Astrocyte of the spinal cord (primary cell): ENCODE measurements at regions not wholly inside any gene's neighbourhood (a gene's known extent, or its start where the extent isn't known, plus 50 kb on each side); places are given as distances from the start of the nearest gene placed in this dataset.
A peak's percentile ranks its signal among the peaks of the same experiment; 100 is the strongest.

Experiments used
- DNase-seq: peaks from one replicate; pipeline ENCODE4 v3.0.0; 2011; ENCODE audit warnings: low read depth, low spot score
- H3K4me3 ChIP-seq: 2 replicates; pipeline ENCODE4 v1.5.1; 2011; ENCODE audit warnings: low read depth, mild to moderate bottlenecking, low read length, moderate library complexity
- CTCF ChIP-seq: IDR thresholded peaks from 2 replicates; pipeline ENCODE4 v1.5.1; 2012; ENCODE audit warnings: low read depth, mild to moderate bottlenecking, low read length, inconsistent platforms
- in situ Hi-C: cut with HindIII; loops from 2 replicates; pipeline ENCODE4 v1.10.0; 2017; ENCODE audit warnings: low sequenced_read_pairs

DNA sequence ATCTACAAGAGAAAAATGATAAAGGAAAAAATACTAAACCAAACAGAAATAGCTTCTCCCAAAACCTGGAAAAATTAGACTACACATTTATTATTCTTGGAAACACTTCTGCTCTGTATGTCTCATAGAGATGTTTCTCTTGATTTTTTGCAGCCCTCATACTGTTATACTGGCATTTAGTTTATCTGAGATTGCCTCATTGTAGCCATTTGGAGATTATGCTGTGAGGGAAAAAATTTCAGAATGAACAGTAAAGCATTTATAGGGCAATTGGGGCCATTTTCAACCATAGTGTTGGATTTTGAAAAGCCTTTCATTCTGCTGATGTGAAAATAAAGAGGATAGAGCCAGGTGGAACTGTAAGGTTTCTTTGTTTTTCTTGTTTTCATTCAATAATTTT is 441.8 kb upstream of the RIOK2 start:
- no peak for TF ChIP-seq CTCF
- no peak for DNase-seq
- in situ Hi-C loops, result no loop called here
- no peak overlapping the region for H3K4me3 ChIP-seq

DNA sequence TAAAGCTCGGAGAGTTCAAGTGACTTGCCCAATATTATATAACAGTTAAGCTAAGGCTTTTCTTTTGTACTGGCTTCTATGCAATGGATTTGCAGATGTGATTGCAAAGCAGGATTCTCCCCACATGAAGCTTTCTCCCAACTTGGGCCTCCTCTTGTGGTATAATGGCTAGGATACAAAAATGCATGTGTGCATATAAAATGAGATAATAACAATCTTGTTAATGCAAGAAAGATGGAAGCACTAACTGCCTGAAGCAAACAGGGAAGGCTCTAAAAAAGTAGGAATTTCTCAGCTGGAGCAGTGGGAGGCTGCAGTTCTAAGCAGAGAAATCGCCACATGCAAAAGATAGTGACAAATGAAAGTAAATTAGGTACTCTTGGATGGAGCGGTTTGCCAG is 444.2 kb upstream of the RIOK2 start:
- in situ Hi-C loops, result no loop called here
- H3K4me3 ChIP-seq, result no peak overlapping the region
- TF ChIP-seq CTCF, result no peak
- DNase-seq, result no peak

- TF ChIP-seq CTCF, result no peak
- no peak for DNase-seq
- in situ Hi-C loops, result no loop called here
- no peak overlapping the region for H3K4me3 ChIP-seq
Measured at GRCh38 chr5:97628031-97628430, 445.0 kb upstream of the RIOK2 start.

DNA sequence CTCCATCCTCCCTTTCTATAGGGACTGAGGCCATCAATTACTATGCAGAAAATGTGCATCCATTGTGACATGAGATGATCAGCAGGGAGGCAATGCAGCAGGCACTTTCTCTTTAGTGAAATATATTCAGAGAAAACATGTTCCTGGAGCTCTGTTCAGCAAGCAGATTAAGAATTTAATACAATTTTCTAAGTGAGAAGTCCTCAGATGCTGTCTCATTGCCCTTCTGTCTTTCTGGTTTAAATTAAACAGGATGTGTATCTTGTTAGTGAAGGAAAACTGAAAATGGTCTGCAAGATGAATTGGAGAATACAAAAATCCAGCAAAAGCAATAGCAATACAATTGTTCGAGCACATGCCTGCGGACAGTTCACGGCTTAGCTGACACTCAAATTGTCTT is 445.8 kb upstream of the RIOK2 start:
- H3K4me3 ChIP-seq, result no peak overlapping the region
- in situ Hi-C loops, result no loop called here
- DNase-seq, result no peak

GRCh38 chr5:97629276-97629675 is 446.2 kb upstream of the RIOK2 start:
- H3K4me3 ChIP-seq, result no peak overlapping the region
- peak; percentile 40 for DNase-seq
- TF ChIP-seq CTCF, result no peak
- in situ Hi-C loops, result no loop called here

More for the DNA sequence above, 445.8 kb upstream of the RIOK2 start:
- no peak for TF ChIP-seq CTCF

GRCh38 chr5:97635553-97635952 is 452.5 kb upstream of the RIOK2 start:
- no peak for TF ChIP-seq CTCF
- no peak for DNase-seq
- no peak overlapping the region for H3K4me3 ChIP-seq
- in situ Hi-C loops, result no loop called here

GRCh38 chr5:97636766-97637165 is 453.7 kb upstream of the RIOK2 start:
- no peak for DNase-seq
- no peak overlapping the region for H3K4me3 ChIP-seq
- in situ Hi-C loops, result no loop called here
- no peak for TF ChIP-seq CTCF
